HCT116 (cell line): ENCODE measurements at regions not wholly inside any gene's neighbourhood (a gene's known extent, or its start where the extent isn't known, plus 50 kb on each side); places are given as distances from the start of the nearest gene placed in this dataset.

Experiments used
- ATAC-seq: fragments of 200-7000 bp; cut with Tn5 transposase; 2 replicates; pipeline ENCODE4 v1.9.1; 2020; ENCODE audit warnings: mild to moderate bottlenecking, moderate library complexity
- BruUV-seq: library from RNA; stranded (reverse); fragments of 400-500 nt; replicated peaks from 2 replicates; lab custom pipeline; 2021; lab: Mats Ljungman, UMichigan
- CTCF ChIA-PET: fragments of 300-600 bp; sonication (Branson Sonifier 250); formaldehyde crosslinking; loops from one replicate; lab custom pipeline; 2021; ENCODE audit warnings: antibody characterized with exemption; lab: Charles Lee
- POLR2A ChIA-PET: fragments of 300-600, 350-600 bp; sonication (Branson Sonifier 250); formaldehyde crosslinking; loops from one replicate; lab custom pipeline; 2021; ENCODE audit warnings: antibody characterized with exemption; lab: Charles Lee
- RAD21 ChIA-PET, 2 experiments: fragments of 300-600 bp; sonication (Branson Sonifier 250); formaldehyde crosslinking; loops; one replicate each; lab custom pipeline; 2023; ENCODE audit warnings: low total read pairs in 2 of 2; ENCODE audit not compliant: uncharacterized antibody in 2 of 2, unreplicated experiment in 2 of 2, low non-redundant PET in 1 of 2; lab: Charles Lee
- DNase-seq: peaks from one replicate; pipeline ENCODE4 v3.0.0-alpha.2; 2010; ENCODE audit warnings: low read depth, low spot score
- H2AFZ ChIP-seq: fragments of 200-600 bp; shearing (Covaris generic), sonication (generic); 2 replicates; pipeline ENCODE4 v1.6.1; 2017; ENCODE audit warnings: low read depth, mixed run types, mixed read lengths, antibody characterized with exemption, low read length; ENCODE audit not compliant: poor library complexity, severe bottlenecking
- H3K27ac ChIP-seq: 2 replicates; pipeline ENCODE4 v1.5.1; 2012; ENCODE audit warnings: low read depth, low read length
- H3K27me3 ChIP-seq: fragments of 200-600 bp; sonication (generic); 2 replicates; pipeline ENCODE4 v1.6.1; 2016; ENCODE audit warnings: mixed run types, low read length, mixed read lengths; ENCODE audit not compliant: insufficient read depth
- H3K36me3 ChIP-seq, 2 experiments: fragments of 200-500 bp in 1 of 2; fragments of 200-600 bp in 1 of 2; sonication (Bioruptor generic) in 1 of 2; sonication (generic) in 1 of 2; 2 replicates each; pipeline versions ENCODE4 v1.5.1 to v1.6.1; 2014 to 2016; ENCODE audit warnings: low read length in 2 of 2, inconsistent platforms in 1 of 2, mixed read lengths in 1 of 2, mixed run types in 1 of 2; ENCODE audit not compliant: insufficient read depth in 2 of 2, control insufficient read depth in 1 of 2
- H3K4me1 ChIP-seq, 2 experiments: fragments of 200-600 bp in 1 of 2; sonication (generic) in 1 of 2; 2 replicates each; pipeline versions ENCODE4 v1.5.1 to v1.6.1; 2012 to 2017; ENCODE audit warnings: low read length in 2 of 2, inconsistent platforms in 1 of 2, mild to moderate bottlenecking in 1 of 2, mixed read lengths in 1 of 2, mixed run types in 1 of 2, moderate library complexity in 1 of 2; ENCODE audit not compliant: insufficient read depth in 2 of 2, control insufficient read depth in 1 of 2
- H3K4me2 ChIP-seq: fragments of 200-600 bp; sonication (generic); 2 replicates; pipeline ENCODE4 v1.6.1; 2017; ENCODE audit warnings: mixed run types, low read length, mixed read lengths
- H3K4me3 ChIP-seq, 2 experiments: fragments of 200-600 bp in 1 of 2; sonication (generic) in 1 of 2; replicated peaks in 1 of 2; 2 replicates each; pipeline ENCODE4 v1.5.1; 2011 to 2016; ENCODE audit warnings: low read length in 2 of 2, control low read depth in 1 of 2, low read depth in 1 of 2, mild to moderate bottlenecking in 1 of 2, mixed read lengths in 1 of 2, mixed run types in 1 of 2
- H3K79me2 ChIP-seq: fragments of 200-600 bp; sonication (generic); 2 replicates; pipeline ENCODE4 v1.6.1; 2017; ENCODE audit warnings: mild to moderate bottlenecking, mixed run types, low read length, moderate library complexity, mixed read lengths; ENCODE audit not compliant: insufficient read depth
- H3K9ac ChIP-seq: fragments of 200-600 bp; sonication (generic); 2 replicates; pipeline ENCODE4 v1.6.1; 2016; ENCODE audit warnings: low read length, mixed read lengths
- H3K9me2 ChIP-seq: fragments of 200-600 bp; sonication (generic), shearing (Covaris generic); 2 replicates; pipeline ENCODE4 v1.6.1; 2017; ENCODE audit warnings: mixed run types, mild to moderate bottlenecking, moderate library complexity; ENCODE audit not compliant: insufficient read depth
- H3K9me3 ChIP-seq, 2 experiments: fragments of 200-500 bp in 1 of 2; fragments of 200-600 bp in 1 of 2; sonication (Bioruptor generic) in 1 of 2; sonication (generic) in 1 of 2; 2 replicates each; pipeline ENCODE4 v1.6.1; 2014 to 2017; ENCODE audit warnings: low read length in 2 of 2, mixed read lengths in 2 of 2, inconsistent platforms in 1 of 2, low read depth in 1 of 2, mild to moderate bottlenecking in 1 of 2, mixed run types in 1 of 2, moderate library complexity in 1 of 2; ENCODE audit not compliant: control insufficient read depth in 1 of 2, insufficient read depth in 1 of 2
- H4K20me1 ChIP-seq: fragments of 200-600 bp; sonication (generic), shearing (Covaris generic); 2 replicates; pipeline ENCODE4 v1.6.1; 2017; ENCODE audit warnings: mixed run types, mild to moderate bottlenecking, moderate library complexity; ENCODE audit not compliant: insufficient read depth
- CEBPB ChIP-seq: IDR thresholded peaks from 2 replicates; pipeline ENCODE4 v1.6.1; 2012; ENCODE audit warnings: low read depth
- EGR1 ChIP-seq: IDR thresholded peaks from 2 replicates; pipeline ENCODE4 v1.6.1; 2012; ENCODE audit warnings: low read depth
- EZH2phosphoT487 ChIP-seq: fragments of 200-600 bp; IDR thresholded peaks from 2 replicates; pipeline ENCODE4 v1.6.1; 2018; ENCODE audit warnings: antibody characterized with exemption, borderline replicate concordance
- FOSL1 ChIP-seq: IDR thresholded peaks from 2 replicates; pipeline ENCODE4 v1.6.1; 2012; ENCODE audit warnings: low read depth
- JUND ChIP-seq: IDR thresholded peaks from 2 replicates; pipeline ENCODE4 v1.6.1; 2012
- POLR2A ChIP-seq: IDR thresholded peaks from 2 replicates; pipeline ENCODE4 v1.7.0; 2011; ENCODE audit warnings: borderline replicate concordance; ENCODE audit not compliant: insufficient read depth, insufficient read length; ENCODE audit errors: extremely low read depth
- SP1 ChIP-seq: IDR thresholded peaks from 2 replicates; pipeline ENCODE4 v1.6.1; 2012; ENCODE audit warnings: low read depth
- TCF7L2 ChIP-seq: IDR thresholded peaks from 2 replicates; pipeline ENCODE4 v1.7.0; 2011; ENCODE audit warnings: borderline replicate concordance, inconsistent platforms; ENCODE audit not compliant: insufficient read depth, insufficient read length; ENCODE audit errors: extremely low read depth
- YY1 ChIP-seq: IDR thresholded peaks from 2 replicates; pipeline ENCODE4 v1.6.1; 2011; ENCODE audit warnings: low read length, low read depth, moderate library complexity, mild to moderate bottlenecking; ENCODE audit not compliant: insufficient replicate concordance; ENCODE audit errors: extremely low read depth
- ZNF274 ChIP-seq: fragments of 200-500 bp; sonication (Bioruptor generic); IDR thresholded peaks from 2 replicates; pipeline ENCODE4 v1.6.1; 2014; ENCODE audit warnings: mild to moderate bottlenecking, low read depth, low read length, inconsistent platforms
- intact Hi-C: fragments of 100-400 bp; cut with micrococcal nuclease; formaldehyde crosslinking; loops from 2 replicates; pipeline ENCODE4 v1.10.0; 2022
- TF ChIP-seq, protein P1 (sequence below): IDR thresholded peaks from 2 replicates; pipeline ENCODE4 v1.6.1; 2012
- TF ChIP-seq, protein P2 (sequence below): IDR thresholded peaks from 2 replicates; pipeline ENCODE4 v1.6.1; 2011; ENCODE audit warnings: mild to moderate bottlenecking, low read length, moderate library complexity; ENCODE audit not compliant: insufficient replicate concordance; ENCODE audit errors: extremely low read depth
- TF ChIP-seq, protein P3 (sequence below): IDR thresholded peaks from 2 replicates; pipeline ENCODE4 v1.6.1; 2012; ENCODE audit warnings: low read depth
- TF ChIP-seq, protein P4 (sequence below), 3 experiments: fragments of 200-600 bp in 1 of 3; sonication (generic) in 1 of 3; IDR thresholded peaks in 2 of 3; conservative IDR thresholded peaks in 1 of 3; 2 replicates each; pipeline ENCODE4 v1.5.1; 2012 to 2017; ENCODE audit warnings: low read depth in 2 of 3, low read length in 2 of 3, antibody characterized with exemption in 1 of 3, borderline replicate concordance in 1 of 3, control low read depth in 1 of 3, mild to moderate bottlenecking in 1 of 3, mixed read lengths in 1 of 3, mixed run types in 1 of 3, moderate library complexity in 1 of 3; ENCODE audit not compliant: insufficient read depth in 1 of 3

DNA sequence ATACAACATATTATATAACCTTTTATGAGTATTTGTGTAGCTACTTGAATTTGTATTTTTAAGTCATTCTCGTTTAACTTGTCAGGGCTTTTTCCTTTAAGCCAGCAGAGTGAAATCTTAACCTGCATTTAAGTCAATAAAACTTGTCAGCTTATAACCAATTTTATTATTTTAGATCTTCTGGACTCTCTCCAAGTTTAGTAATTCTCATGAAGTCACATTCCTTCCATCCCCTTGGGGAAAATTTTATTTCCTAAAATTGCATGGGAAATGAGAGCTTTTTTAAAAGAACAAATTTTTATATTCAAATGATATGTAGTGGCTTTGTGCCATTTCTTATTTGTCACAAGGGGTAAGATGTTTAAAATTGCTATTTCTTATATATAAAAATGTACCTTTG lies 74.0 kb downstream of the SEPTIN7 start:
- ATAC-seq, result no peak
- intact Hi-C loops, result no loop called here
- no peak for DNase-seq
- no peaks in the 10 kb centered on the region for H3K4me1 ChIP-seq
- H3K27me3 ChIP-seq, result no peaks in the 10 kb centered on the region
- no peaks in the 10 kb centered on the region for H3K79me2 ChIP-seq
- RAD21 ChIA-PET, result no interaction called here
- H3K36me3 ChIP-seq, result peaks cover 3 to 7% of the 10 kb centered on the region in 2 experiments; a peak in 1 of 4 replicates
- H3K9me2 ChIP-seq, result no peaks in the 10 kb centered on the region
- no peak overlapping the region for H2AFZ ChIP-seq
- no peak overlapping the region for H3K9ac ChIP-seq
- CTCF ChIA-PET, result no interaction called here
- no TSS peak for BruUV-seq
- POLR2A ChIA-PET, result no interaction called here
- H3K9me3 ChIP-seq, result no peaks in the 10 kb centered on the region
- TF ChIP-seq, protein P1, sequence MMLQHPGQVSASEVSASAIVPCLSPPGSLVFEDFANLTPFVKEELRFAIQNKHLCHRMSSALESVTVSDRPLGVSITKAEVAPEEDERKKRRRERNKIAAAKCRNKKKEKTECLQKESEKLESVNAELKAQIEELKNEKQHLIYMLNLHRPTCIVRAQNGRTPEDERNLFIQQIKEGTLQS, result no peak
- no peak for TF ChIP-seq POLR2A
- no peak for TF ChIP-seq SP1
- TF ChIP-seq, protein P2, sequence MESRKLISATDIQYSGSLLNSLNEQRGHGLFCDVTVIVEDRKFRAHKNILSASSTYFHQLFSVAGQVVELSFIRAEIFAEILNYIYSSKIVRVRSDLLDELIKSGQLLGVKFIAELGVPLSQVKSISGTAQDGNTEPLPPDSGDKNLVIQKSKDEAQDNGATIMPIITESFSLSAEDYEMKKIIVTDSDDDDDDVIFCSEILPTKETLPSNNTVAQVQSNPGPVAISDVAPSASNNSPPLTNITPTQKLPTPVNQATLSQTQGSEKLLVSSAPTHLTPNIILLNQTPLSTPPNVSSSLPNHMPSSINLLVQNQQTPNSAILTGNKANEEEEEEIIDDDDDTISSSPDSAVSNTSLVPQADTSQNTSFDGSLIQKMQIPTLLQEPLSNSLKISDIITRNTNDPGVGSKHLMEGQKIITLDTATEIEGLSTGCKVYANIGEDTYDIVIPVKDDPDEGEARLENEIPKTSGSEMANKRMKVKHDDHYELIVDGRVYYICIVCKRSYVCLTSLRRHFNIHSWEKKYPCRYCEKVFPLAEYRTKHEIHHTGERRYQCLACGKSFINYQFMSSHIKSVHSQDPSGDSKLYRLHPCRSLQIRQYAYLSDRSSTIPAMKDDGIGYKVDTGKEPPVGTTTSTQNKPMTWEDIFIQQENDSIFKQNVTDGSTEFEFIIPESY, result no peak
- TF ChIP-seq CEBPB, result no peak
- TF ChIP-seq EGR1, result no peak
- TF ChIP-seq, protein P3, sequence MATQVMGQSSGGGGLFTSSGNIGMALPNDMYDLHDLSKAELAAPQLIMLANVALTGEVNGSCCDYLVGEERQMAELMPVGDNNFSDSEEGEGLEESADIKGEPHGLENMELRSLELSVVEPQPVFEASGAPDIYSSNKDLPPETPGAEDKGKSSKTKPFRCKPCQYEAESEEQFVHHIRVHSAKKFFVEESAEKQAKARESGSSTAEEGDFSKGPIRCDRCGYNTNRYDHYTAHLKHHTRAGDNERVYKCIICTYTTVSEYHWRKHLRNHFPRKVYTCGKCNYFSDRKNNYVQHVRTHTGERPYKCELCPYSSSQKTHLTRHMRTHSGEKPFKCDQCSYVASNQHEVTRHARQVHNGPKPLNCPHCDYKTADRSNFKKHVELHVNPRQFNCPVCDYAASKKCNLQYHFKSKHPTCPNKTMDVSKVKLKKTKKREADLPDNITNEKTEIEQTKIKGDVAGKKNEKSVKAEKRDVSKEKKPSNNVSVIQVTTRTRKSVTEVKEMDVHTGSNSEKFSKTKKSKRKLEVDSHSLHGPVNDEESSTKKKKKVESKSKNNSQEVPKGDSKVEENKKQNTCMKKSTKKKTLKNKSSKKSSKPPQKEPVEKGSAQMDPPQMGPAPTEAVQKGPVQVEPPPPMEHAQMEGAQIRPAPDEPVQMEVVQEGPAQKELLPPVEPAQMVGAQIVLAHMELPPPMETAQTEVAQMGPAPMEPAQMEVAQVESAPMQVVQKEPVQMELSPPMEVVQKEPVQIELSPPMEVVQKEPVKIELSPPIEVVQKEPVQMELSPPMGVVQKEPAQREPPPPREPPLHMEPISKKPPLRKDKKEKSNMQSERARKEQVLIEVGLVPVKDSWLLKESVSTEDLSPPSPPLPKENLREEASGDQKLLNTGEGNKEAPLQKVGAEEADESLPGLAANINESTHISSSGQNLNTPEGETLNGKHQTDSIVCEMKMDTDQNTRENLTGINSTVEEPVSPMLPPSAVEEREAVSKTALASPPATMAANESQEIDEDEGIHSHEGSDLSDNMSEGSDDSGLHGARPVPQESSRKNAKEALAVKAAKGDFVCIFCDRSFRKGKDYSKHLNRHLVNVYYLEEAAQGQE, result no peak
- no peak for TF ChIP-seq JUND
- no peak for TF ChIP-seq TCF7L2
- TF ChIP-seq EZH2phosphoT487, result no peak
- TF ChIP-seq ZNF274, result no peak
- TF ChIP-seq FOSL1, result no peak
- TF ChIP-seq, protein P4, sequence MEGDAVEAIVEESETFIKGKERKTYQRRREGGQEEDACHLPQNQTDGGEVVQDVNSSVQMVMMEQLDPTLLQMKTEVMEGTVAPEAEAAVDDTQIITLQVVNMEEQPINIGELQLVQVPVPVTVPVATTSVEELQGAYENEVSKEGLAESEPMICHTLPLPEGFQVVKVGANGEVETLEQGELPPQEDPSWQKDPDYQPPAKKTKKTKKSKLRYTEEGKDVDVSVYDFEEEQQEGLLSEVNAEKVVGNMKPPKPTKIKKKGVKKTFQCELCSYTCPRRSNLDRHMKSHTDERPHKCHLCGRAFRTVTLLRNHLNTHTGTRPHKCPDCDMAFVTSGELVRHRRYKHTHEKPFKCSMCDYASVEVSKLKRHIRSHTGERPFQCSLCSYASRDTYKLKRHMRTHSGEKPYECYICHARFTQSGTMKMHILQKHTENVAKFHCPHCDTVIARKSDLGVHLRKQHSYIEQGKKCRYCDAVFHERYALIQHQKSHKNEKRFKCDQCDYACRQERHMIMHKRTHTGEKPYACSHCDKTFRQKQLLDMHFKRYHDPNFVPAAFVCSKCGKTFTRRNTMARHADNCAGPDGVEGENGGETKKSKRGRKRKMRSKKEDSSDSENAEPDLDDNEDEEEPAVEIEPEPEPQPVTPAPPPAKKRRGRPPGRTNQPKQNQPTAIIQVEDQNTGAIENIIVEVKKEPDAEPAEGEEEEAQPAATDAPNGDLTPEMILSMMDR (IDR thresholded peaks at IDR 0.05 in 2 of 3, conservative IDR thresholded peaks at IDR 0.05 in 1 of 3; ENCODE audit: borderline replicate concordance in 1 of 3, insufficient read depth in 1 of 3, low read depth in 2 of 3, low read length in 2 of 3), result no peak
- no peak for TF ChIP-seq YY1
- no peak overlapping the region for H3K4me3 ChIP-seq
- H3K4me2 ChIP-seq, result no peak overlapping the region
- no peak overlapping the region for H3K27ac ChIP-seq
- H4K20me1 ChIP-seq, result no peaks in the 10 kb centered on the region
